ENCODE measurements at regions not wholly inside any gene's neighbourhood (a gene's known extent, or its start where the extent isn't known, plus 50 kb on each side); places are given as distances from the start of the nearest gene placed in this dataset.
"Not testable (repeated sequence)": the region's sequence is repeated elsewhere in the genome, so short reads cannot be mapped to it uniquely, and the experiment has no call there.

DNA sequence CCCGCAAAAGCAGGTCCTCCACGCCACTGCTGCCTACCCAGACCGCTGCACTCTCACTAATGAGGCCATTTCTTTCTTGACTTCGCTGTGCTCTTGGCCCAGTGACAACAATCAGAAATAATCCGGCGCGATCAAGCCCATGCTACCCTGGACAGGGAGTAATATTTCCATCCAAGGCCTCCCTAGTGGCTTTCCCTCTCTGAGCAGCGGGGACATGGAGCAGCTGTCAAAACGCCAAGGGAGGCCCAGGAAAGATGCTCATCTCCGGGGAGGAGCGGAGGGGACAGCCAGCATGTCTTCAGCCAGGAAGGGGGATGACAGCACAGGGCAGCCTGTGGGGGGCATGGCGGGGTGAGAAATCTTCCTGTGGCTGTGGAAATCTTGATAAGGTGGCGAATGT lies 154.9 kb downstream of the SEPTIN7 start:
- H3K23ac ChIP-seq (ENCODE audit: low read depth, low read length); in situ Hi-C loops (cut with MboI; ENCODE audit: low sequenced_read_pairs); H3K56ac ChIP-seq (ENCODE audit: extremely low read depth, insufficient read depth, low read length); H4K5ac ChIP-seq (ENCODE audit: low read depth, low read length); H2AK9ac ChIP-seq (replicated peaks; ENCODE audit: low read depth, low read length, poor library complexity); dilution Hi-C loops (cut with HindIII; ENCODE audit: low sequenced_read_pairs, unreplicated experiment); H3K9me3 ChIP-seq (ENCODE audit: control insufficient read depth, insufficient read depth, low read length); H4K20me1 ChIP-seq (ENCODE audit: insufficient read depth, low read length); H3K9me1 ChIP-seq (ENCODE audit: insufficient read depth, low read length); ATAC-seq (ENCODE audit: low read depth); H3K36me3 ChIP-seq (ENCODE audit: control insufficient read depth, insufficient read depth, low read length); DNase-seq; H3K4ac ChIP-seq (ENCODE audit: low read depth, low read length); H2AK5ac ChIP-seq (ENCODE audit: low read depth, low read length); H3K4me2 ChIP-seq (ENCODE audit: low read depth, low read length); H2BK20ac ChIP-seq (ENCODE audit: low read depth, low read length); intact Hi-C loops (cut with micrococcal nuclease); POLR2A ChIA-PET (ENCODE audit: unreplicated experiment); H3K27me3 ChIP-seq (ENCODE audit: control insufficient read depth, insufficient read depth, low read length); H3K9ac ChIP-seq (ENCODE audit: low read depth, low read length); H3K4me1 ChIP-seq (ENCODE audit: control insufficient read depth, insufficient read depth, low read length); BruUV-seq (replicated peaks); H2AFZ ChIP-seq (replicated peaks; ENCODE audit: low read length, poor library complexity); H4K91ac ChIP-seq (ENCODE audit: insufficient read depth, low read depth, low read length); H4K8ac ChIP-seq (ENCODE audit: low read depth in 2 of 2, low read length in 2 of 2); H3K4me3 ChIP-seq (ENCODE audit: insufficient read depth, low read depth, low read length); H2BK120ac ChIP-seq (ENCODE audit: low read depth, low read length); H2BK15ac ChIP-seq (ENCODE audit: low read depth, low read length); H3K27ac ChIP-seq (ENCODE audit: insufficient read depth, low read length); CTCF ChIA-PET; H3K14ac ChIP-seq (replicated peaks; ENCODE audit: low read depth, low read length); H3K18ac ChIP-seq (ENCODE audit: low read depth, low read length); H2BK5ac ChIP-seq (ENCODE audit: low read depth, low read length, poor library complexity, severe bottlenecking); H3K79me1 ChIP-seq (ENCODE audit: low read depth in 1 of 2, low read length in 2 of 2): not testable (repeated sequence)
- 60% methylated on average over 1 of the region's 13 CpGs; no CpG with 5 or more reads in 1 of the 2 experiments for WGBS, 2 experiments (ENCODE audit: extremely low coverage in 2 of 2, insufficient read length in 1 of 2)

DNA sequence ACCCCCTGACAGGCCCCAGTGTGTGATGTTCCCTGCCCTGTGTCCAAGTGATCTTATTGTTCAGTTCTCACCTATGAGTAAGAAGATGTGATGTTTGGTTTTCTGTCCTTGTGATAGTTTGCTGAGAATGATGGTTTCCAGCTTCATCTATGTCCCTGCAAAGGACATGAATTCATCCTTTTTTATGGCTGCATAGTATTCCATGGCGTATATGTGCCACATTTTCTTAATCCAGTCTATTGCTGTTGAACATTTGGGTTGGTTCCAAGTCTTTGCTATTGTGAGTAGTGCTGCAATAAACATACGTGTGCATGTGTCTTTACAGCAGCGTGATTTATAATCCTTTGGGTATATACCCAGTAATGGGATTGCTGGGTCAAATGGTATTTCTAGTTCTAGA lies 156.1 kb downstream of the SEPTIN7 start:
- dilution Hi-C loops (cut with HindIII; ENCODE audit: low sequenced_read_pairs, unreplicated experiment); H3K4me3 ChIP-seq (ENCODE audit: insufficient read depth, low read depth, low read length); H2AFZ ChIP-seq (replicated peaks; ENCODE audit: low read length, poor library complexity); H2BK120ac ChIP-seq (ENCODE audit: low read depth, low read length); H3K4me1 ChIP-seq (ENCODE audit: control insufficient read depth, insufficient read depth, low read length); H3K4me2 ChIP-seq (ENCODE audit: low read depth, low read length); H3K27me3 ChIP-seq (ENCODE audit: control insufficient read depth, insufficient read depth, low read length); H3K36me3 ChIP-seq (ENCODE audit: control insufficient read depth, insufficient read depth, low read length); H3K27ac ChIP-seq (ENCODE audit: insufficient read depth, low read length); H2BK15ac ChIP-seq (ENCODE audit: low read depth, low read length); H3K9me1 ChIP-seq (ENCODE audit: insufficient read depth, low read length); H2BK5ac ChIP-seq (ENCODE audit: low read depth, low read length, poor library complexity, severe bottlenecking); H2BK20ac ChIP-seq (ENCODE audit: low read depth, low read length); H4K8ac ChIP-seq (ENCODE audit: low read depth in 2 of 2, low read length in 2 of 2); CTCF ChIA-PET; ATAC-seq (ENCODE audit: low read depth); H3K4ac ChIP-seq (ENCODE audit: low read depth, low read length); H2AK9ac ChIP-seq (replicated peaks; ENCODE audit: low read depth, low read length, poor library complexity); in situ Hi-C loops (cut with MboI; ENCODE audit: low sequenced_read_pairs); BruUV-seq (replicated peaks); H4K5ac ChIP-seq (ENCODE audit: low read depth, low read length); H3K14ac ChIP-seq (replicated peaks; ENCODE audit: low read depth, low read length); H3K18ac ChIP-seq (ENCODE audit: low read depth, low read length); H3K9me3 ChIP-seq (ENCODE audit: control insufficient read depth, insufficient read depth, low read length); H3K23ac ChIP-seq (ENCODE audit: low read depth, low read length); POLR2A ChIA-PET (ENCODE audit: unreplicated experiment); H3K79me1 ChIP-seq (ENCODE audit: low read depth in 1 of 2, low read length in 2 of 2); intact Hi-C loops (cut with micrococcal nuclease); H3K9ac ChIP-seq (ENCODE audit: low read depth, low read length); H3K56ac ChIP-seq (ENCODE audit: extremely low read depth, insufficient read depth, low read length); H4K20me1 ChIP-seq (ENCODE audit: insufficient read depth, low read length); DNase-seq; H2AK5ac ChIP-seq (ENCODE audit: low read depth, low read length); H4K91ac ChIP-seq (ENCODE audit: insufficient read depth, low read depth, low read length): not testable (repeated sequence)
- no CpG with 5 or more reads among the region's 3 CpGs for WGBS, 2 experiments (ENCODE audit: extremely low coverage in 2 of 2, insufficient read length in 1 of 2)
